SU-DHL-6 (cell line): ENCODE measurements at regions not wholly inside any gene's neighbourhood (a gene's known extent, or its start where the extent isn't known, plus 50 kb on each side); places are given as distances from the start of the nearest gene placed in this dataset.

Experiments used
- H2AFZ ChIP-seq: fragments of 200-600 bp; sonication (generic); 2 replicates; pipeline ENCODE4 v1.6.1; 2014; ENCODE audit warnings: low read depth, mild to moderate bottlenecking, moderate library complexity, mixed read lengths, antibody characterized with exemption, low read length; ENCODE audit not compliant: severe bottlenecking
- H3F3A ChIP-seq: fragments of 200-600 bp; shearing (Covaris generic); 2 replicates; pipeline ENCODE4 v1.6.0; 2016; ENCODE audit warnings: antibody characterized with exemption, mild to moderate bottlenecking; ENCODE audit not compliant: insufficient read depth
- H3K27ac ChIP-seq: fragments of 200-600 bp; sonication (generic); 2 replicates; pipeline ENCODE4 v1.5.1; 2016; ENCODE audit warnings: low read depth, mild to moderate bottlenecking, low read length, moderate library complexity, mixed read lengths
- H3K27me3 ChIP-seq: fragments of 200-600 bp; sonication (generic), shearing (Covaris generic); 2 replicates; pipeline ENCODE4 v1.6.0; 2014; ENCODE audit warnings: mild to moderate bottlenecking, low read length
- H3K36me3 ChIP-seq: fragments of 200-600 bp; sonication (generic); 2 replicates; pipeline ENCODE4 v1.6.1; 2014; ENCODE audit warnings: mild to moderate bottlenecking, low read length, mixed read lengths
- H3K4me2 ChIP-seq: fragments of 300-600, 200-600 bp; shearing (Covaris generic), sonication (generic); 2 replicates; pipeline ENCODE4 v1.6.0; 2014; ENCODE audit warnings: low read length, low read depth, mild to moderate bottlenecking; ENCODE audit not compliant: poor library complexity, severe bottlenecking
- H3K4me3 ChIP-seq: fragments of 200-600 bp; sonication (generic); 2 replicates; pipeline ENCODE4 v1.5.1; 2014; ENCODE audit warnings: antibody characterized with exemption, low read length, mild to moderate bottlenecking, mixed read lengths; ENCODE audit not compliant: insufficient read depth, poor library complexity, severe bottlenecking
- H3K79me2 ChIP-seq: fragments of 200-600 bp; sonication (generic); 2 replicates; pipeline ENCODE4 v1.6.1; 2014; ENCODE audit warnings: mild to moderate bottlenecking, low read length, moderate library complexity; ENCODE audit not compliant: insufficient read depth
- H3K9ac ChIP-seq: fragments of 200-600 bp; sonication (generic); 2 replicates; pipeline ENCODE4 v1.7.0; 2014; ENCODE audit warnings: mild to moderate bottlenecking, low read length
- H3K9me2 ChIP-seq: fragments of 200-600 bp; sonication (generic); replicated peaks from 2 replicates; pipeline ENCODE4 v1.6.1; 2014; ENCODE audit warnings: low read length; ENCODE audit not compliant: insufficient read depth
- H3K9me3 ChIP-seq: fragments of 200-600 bp; sonication (generic); 2 replicates; pipeline ENCODE4 v1.6.1; 2014; ENCODE audit warnings: low read length, mixed read lengths; ENCODE audit not compliant: insufficient read depth
- H4K20me1 ChIP-seq: fragments of 200-600 bp; sonication (generic); 2 replicates; pipeline ENCODE4 v1.6.1; 2014; ENCODE audit warnings: low read depth, mild to moderate bottlenecking, antibody characterized with exemption, low read length, moderate library complexity, mixed read lengths
- CTCF ChIP-seq: fragments of 200-600 bp; sonication (generic); IDR thresholded peaks from one replicate; pipeline ENCODE4 v1.5.1; 2017; ENCODE audit warnings: antibody characterized with exemption, mild to moderate bottlenecking, low read length, moderate library complexity; ENCODE audit not compliant: insufficient read depth, poor library complexity, severe bottlenecking
- EZH2phosphoT487 ChIP-seq: fragments of 200-600 bp; sonication (generic), shearing (Covaris generic); conservative IDR thresholded peaks from 2 replicates; pipeline ENCODE4 v1.6.1; 2018; ENCODE audit warnings: mild to moderate bottlenecking, antibody characterized with exemption, low read length, moderate library complexity, mixed read lengths

- Histone ChIP-seq H3K4me2 (no peak overlapping the region), H3K36me3 (no peaks in the 10 kb centered on the region), H3K9me3 (no peaks in the 10 kb centered on the region), H3K79me2 (no peaks in the 10 kb centered on the region), H3K9ac (no peak overlapping the region), H4K20me1 (no peaks in the 10 kb centered on the region), H3K4me3 (no peak overlapping the region), H3K9me2 (no peaks in the 10 kb centered on the region), H2AFZ (no peak overlapping the region), H3K27ac (no peak overlapping the region), H3K27me3 (no peaks in the 10 kb centered on the region), H3F3A (no peaks in the 10 kb centered on the region)
- TF ChIP-seq EZH2phosphoT487 = no peak
- no peak for TF ChIP-seq CTCF
These were observed 592.2 kb upstream of the TBL1XR1 start for GRCh38 chr3:177789500-177789899.

- no peaks in the 10 kb centered on the region for H4K20me1 ChIP-seq
These were observed 595.2 kb upstream of the TBL1XR1 start for GRCh38 chr3:177792311-177793030.

GRCh38 chr3:177793451-177793850 is 596.2 kb upstream of the TBL1XR1 start:
- no peaks in the 10 kb centered on the region for H4K20me1 ChIP-seq
- no peaks in the 10 kb centered on the region for H3K9me3 ChIP-seq
- H3K9ac ChIP-seq = no peak overlapping the region
- H3K9me2 ChIP-seq = no peaks in the 10 kb centered on the region
- no peak overlapping the region for H3K4me2 ChIP-seq
- H2AFZ ChIP-seq = no peak overlapping the region
- H3K27ac ChIP-seq = no peak overlapping the region
- TF ChIP-seq EZH2phosphoT487 = no peak
- no peak for TF ChIP-seq CTCF
- H3K36me3 ChIP-seq = no peaks in the 10 kb centered on the region
- no peaks in the 10 kb centered on the region for H3F3A ChIP-seq
- no peaks in the 10 kb centered on the region for H3K79me2 ChIP-seq
- no peak overlapping the region for H3K4me3 ChIP-seq
- no peaks in the 10 kb centered on the region for H3K27me3 ChIP-seq

More at GRCh38 chr3:177792311-177793030, 595.2 kb upstream of the TBL1XR1 start:
- Histone ChIP-seq H3K4me2 (no peak overlapping the region), H3F3A (no peaks in the 10 kb centered on the region), H3K4me3 (no peak overlapping the region), H3K27me3 (no peaks in the 10 kb centered on the region), H3K79me2 (no peaks in the 10 kb centered on the region), H3K9me2 (no peaks in the 10 kb centered on the region), H2AFZ (no peak overlapping the region), H3K36me3 (no peaks in the 10 kb centered on the region), H3K9me3 (no peaks in the 10 kb centered on the region), H3K9ac (no peak overlapping the region), H3K27ac (no peak overlapping the region)
- TF ChIP-seq EZH2phosphoT487 = no peak
- no peak for TF ChIP-seq CTCF
